Inferior parietal cortex (tissue), 1 donor: ENCODE measurements at regions not wholly inside any gene's neighbourhood (a gene's known extent, or its start where the extent isn't known, plus 50 kb on each side); places are given as distances from the start of the nearest gene placed in this dataset.

ENCODE experiments used
- DNase-seq: peaks from one replicate; pipeline ENCODE4 v3.0.0-alpha.2; 2016; ENCODE audit errors: extremely low spot score

DNA sequence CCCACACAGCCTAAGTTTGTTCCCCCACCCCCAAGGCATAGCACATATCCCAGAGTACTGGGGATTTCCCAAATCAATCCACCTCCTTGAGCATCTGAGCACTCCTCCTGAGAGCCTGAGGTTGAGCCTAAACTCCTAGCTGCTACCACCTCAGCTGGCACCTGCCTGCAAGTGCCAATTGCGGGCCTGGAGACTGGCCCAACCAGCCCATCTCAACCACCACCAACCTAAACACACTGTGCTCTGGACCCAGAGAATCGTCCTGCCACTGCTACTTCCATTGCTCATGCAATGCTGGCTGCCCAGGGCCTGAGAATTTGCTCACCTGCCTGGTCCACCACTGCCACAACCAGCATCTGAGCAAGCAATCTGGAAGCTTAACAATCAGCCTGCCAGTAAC is 177.1 kb downstream of the FGF13 start:
- DNase-seq, result no peak

- peak; percentile 8 for DNase-seq
Observed at GRCh38 chrX:138519296-138519695, 192.2 kb downstream of the FGF13 start.

- no peak for DNase-seq
Observed at GRCh38 chrX:138504273-138504672, 207.2 kb downstream of the FGF13 start.

DNA sequence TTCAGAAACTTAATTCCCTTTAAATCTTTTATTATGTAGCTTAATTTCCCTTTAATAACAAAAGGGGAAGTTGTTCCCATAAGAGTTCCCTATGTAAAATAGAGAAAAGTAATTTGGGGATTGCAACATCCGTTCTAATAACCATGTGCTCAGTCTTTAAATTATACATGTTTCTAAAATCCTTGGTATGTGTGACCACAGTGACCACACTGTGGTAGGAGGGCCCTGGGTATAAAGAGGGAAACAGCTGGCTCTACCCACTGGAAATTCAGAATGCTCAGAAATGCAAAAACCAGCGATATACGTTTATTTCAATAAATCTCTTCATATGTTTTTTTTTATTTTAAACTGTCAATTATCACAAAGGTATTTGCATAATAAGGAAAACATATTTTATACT is 219.1 kb downstream of the FGF13 start:
- no peak for DNase-seq

DNA sequence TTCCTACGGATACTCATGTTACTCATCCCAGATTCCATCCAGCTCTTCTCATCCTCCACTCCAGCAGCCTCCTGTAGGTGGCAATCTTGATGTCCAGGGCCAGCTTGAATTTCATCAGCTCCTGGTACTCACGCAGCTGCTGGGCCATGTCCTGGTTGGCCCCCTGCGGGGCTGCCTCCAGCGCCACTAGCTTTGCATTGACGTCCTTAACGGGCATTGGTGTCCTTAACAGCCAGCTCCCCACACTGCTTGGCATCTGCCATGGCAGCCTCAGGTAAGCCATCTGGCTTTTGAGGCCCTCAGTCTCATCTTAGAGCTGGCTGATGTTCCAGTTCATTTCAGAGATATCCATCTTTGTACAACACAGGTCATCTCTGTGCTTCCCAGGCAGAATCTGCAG is 223.7 kb downstream of the FGF13 start:
- DNase-seq, result no peak

DNA sequence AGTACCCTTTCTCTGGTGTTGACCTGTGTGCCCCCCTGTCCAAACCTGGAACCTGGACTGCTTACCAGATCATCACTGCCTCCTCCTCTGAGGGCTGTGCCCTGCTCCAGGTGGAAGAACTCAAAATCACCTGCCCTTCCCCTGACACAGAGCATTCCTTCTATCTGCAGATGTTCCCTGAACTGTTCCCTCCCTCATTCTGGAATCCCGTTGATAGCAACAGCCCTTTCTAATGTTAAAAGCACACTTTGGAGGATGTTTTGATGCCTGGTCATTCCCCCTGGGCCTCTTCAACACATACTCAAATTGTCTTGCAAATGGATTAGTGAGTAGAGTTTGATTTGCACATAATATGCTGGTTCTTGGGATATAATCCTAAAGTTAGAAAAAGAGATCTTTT is 225.8 kb downstream of the FGF13 start:
- no peak for DNase-seq

GRCh38 chrX:138485224-138485623 is 226.3 kb downstream of the FGF13 start:
- DNase-seq, result no peak

GRCh38 chrX:138484451-138484850 is 227.1 kb downstream of the FGF13 start:
- no peak for DNase-seq

GRCh38 chrX:138481649-138482048 is 229.9 kb downstream of the FGF13 start:
- DNase-seq, result no peak

DNA sequence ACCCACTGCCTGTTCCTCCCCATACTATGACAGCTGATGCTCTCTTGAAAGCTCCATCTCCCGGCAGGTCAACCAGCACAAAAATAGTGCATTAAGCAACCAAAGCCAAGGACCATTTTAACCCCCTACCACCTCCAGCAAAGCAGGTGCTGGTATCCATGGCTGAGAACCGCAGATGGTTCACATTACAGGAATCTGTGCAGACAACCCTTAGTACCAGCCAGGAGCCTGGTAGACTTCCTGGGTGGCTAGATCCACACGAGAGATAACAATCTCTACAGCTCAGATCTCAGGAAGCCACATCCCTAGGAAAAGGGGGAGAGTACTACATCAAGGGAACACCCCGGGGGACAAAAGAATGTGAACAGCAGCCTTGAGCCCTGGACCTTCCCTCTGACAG is 248.0 kb downstream of the FGF13 start:
- no peak for DNase-seq
